Hepatocyte (in vitro differentiated cells): ENCODE measurements at regions not wholly inside any gene's neighbourhood (a gene's known extent, or its start where the extent isn't known, plus 50 kb on each side); places are given as distances from the start of the nearest gene placed in this dataset.

Experiments
- DNase-seq: peaks from one replicate; pipeline ENCODE4 v3.0.0-alpha.2; 2016; ENCODE audit warnings: low spot score
- H2AFZ ChIP-seq: fragments of 200-600 bp; sonication (generic); 2 replicates; pipeline ENCODE4 v1.6.0; 2016; ENCODE audit warnings: antibody characterized with exemption, mild to moderate bottlenecking
- H3K27ac ChIP-seq: fragments of 200-600 bp; sonication (generic); 2 replicates; pipeline ENCODE4 v1.5.1; 2016; ENCODE audit warnings: mild to moderate bottlenecking
- H3K27me3 ChIP-seq: fragments of 200-600 bp; sonication (generic); 2 replicates; pipeline ENCODE4 v1.6.1; 2016
- H3K36me3 ChIP-seq: fragments of 200-600 bp; sonication (generic); replicated peaks from 2 replicates; pipeline ENCODE4 v1.5.1; 2016; ENCODE audit warnings: low read depth; ENCODE audit not compliant: insufficient read depth
- H3K4me1 ChIP-seq: fragments of 200-600 bp; sonication (generic); 2 replicates; pipeline ENCODE4 v1.5.1; 2016; ENCODE audit warnings: mild to moderate bottlenecking, moderate library complexity; ENCODE audit not compliant: insufficient read depth
- H3K4me2 ChIP-seq: fragments of 200-600 bp; sonication (generic); 2 replicates; pipeline ENCODE4 v1.6.0; 2016
- H3K4me3 ChIP-seq: fragments of 200-600 bp; sonication (generic); 2 replicates; pipeline ENCODE4 v1.5.1; 2016; ENCODE audit warnings: mild to moderate bottlenecking
- H3K79me2 ChIP-seq: fragments of 200-600 bp; sonication (generic); 2 replicates; pipeline ENCODE4 v1.6.0; 2017; ENCODE audit warnings: mild to moderate bottlenecking
- H3K9me2 ChIP-seq: fragments of 200-600 bp; sonication (generic); replicated peaks from 2 replicates; pipeline ENCODE4 v1.6.0; 2017; ENCODE audit warnings: mild to moderate bottlenecking; ENCODE audit not compliant: insufficient read depth
- H3K9me3 ChIP-seq: fragments of 200-600 bp; sonication (generic); 2 replicates; pipeline ENCODE4 v1.5.1; 2016; ENCODE audit warnings: low read depth, mild to moderate bottlenecking
- H4K20me1 ChIP-seq: fragments of 200-600 bp; sonication (generic); 2 replicates; pipeline ENCODE4 v1.6.0; 2016; ENCODE audit warnings: mild to moderate bottlenecking; ENCODE audit not compliant: insufficient read depth, poor library complexity, severe bottlenecking
- CTCF ChIP-seq: fragments of 200-600 bp; sonication (generic); IDR thresholded peaks from 2 replicates; pipeline ENCODE4 v1.5.1; 2016; ENCODE audit warnings: antibody characterized with exemption, mild to moderate bottlenecking; ENCODE audit not compliant: poor library complexity
- EZH2 ChIP-seq: fragments of 200-600 bp; sonication (generic); IDR thresholded peaks from 2 replicates; pipeline ENCODE4 v1.6.1; 2016; ENCODE audit warnings: antibody characterized with exemption, mild to moderate bottlenecking, borderline replicate concordance
- EZH2phosphoT487 ChIP-seq: fragments of 200-600 bp; sonication (generic); IDR thresholded peaks from one replicate; pipeline ENCODE4 v1.6.1; 2018; ENCODE audit warnings: antibody characterized with exemption, mild to moderate bottlenecking, low read depth, moderate library complexity; ENCODE audit not compliant: unreplicated experiment, severe bottlenecking
- WGBS: methylation state at CpG from one replicate; pipeline ENCODE4 v1.1.6; 2016; ENCODE audit warnings: low lambda C conversion rate; ENCODE audit errors: missing lambda C conversion rate; 5-methylcytosine and 5-hydroxymethylcytosine counted together

- Histone ChIP-seq H3K79me2 (no peaks in the 10 kb centered on the region), H4K20me1 (no peaks in the 10 kb centered on the region), H3K27me3 (no peaks in the 10 kb centered on the region), H3K9me2 (no peaks in the 10 kb centered on the region), H3K4me3 (no peak overlapping the region), H3K36me3 (no peaks in the 10 kb centered on the region), H3K27ac (no peak overlapping the region), H2AFZ (no peak overlapping the region), H3K4me1 (no peaks in the 10 kb centered on the region), H3K4me2 (no peak overlapping the region), H3K9me3 (no peaks in the 10 kb centered on the region)
- TF ChIP-seq EZH2phosphoT487: no peak
- TF ChIP-seq EZH2: no peak
- no peak for TF ChIP-seq CTCF
- WGBS: 76% methylated on average over 10 of the region's 10 CpGs
- DNase-seq: no peak
These were observed 1079.7 kb downstream of the TBC1D22A start for GRCh38 chr22:47842119-47842518.

GRCh38 chr22:47841156-47841555, 1078.7 kb downstream of the TBC1D22A start:
- no peaks in the 10 kb centered on the region for H3K27me3 ChIP-seq
- 56% methylated on average over 3 of the region's 3 CpGs for WGBS
- DNase-seq: no peak
- no peak overlapping the region for H3K27ac ChIP-seq
- H3K36me3 ChIP-seq: no peaks in the 10 kb centered on the region
- H4K20me1 ChIP-seq: no peaks in the 10 kb centered on the region
- no peak overlapping the region for H3K4me2 ChIP-seq
- TF ChIP-seq EZH2 (no peak), EZH2phosphoT487 (no peak), CTCF (no peak)
- no peak overlapping the region for H2AFZ ChIP-seq
- no peaks in the 10 kb centered on the region for H3K79me2 ChIP-seq
- H3K4me1 ChIP-seq: no peaks in the 10 kb centered on the region
- H3K9me3 ChIP-seq: no peaks in the 10 kb centered on the region
- H3K4me3 ChIP-seq: no peak overlapping the region
- no peaks in the 10 kb centered on the region for H3K9me2 ChIP-seq

- H4K20me1 ChIP-seq: no peaks in the 10 kb centered on the region
- H2AFZ ChIP-seq: no peak overlapping the region
- 78% methylated on average over 13 of the region's 13 CpGs for WGBS
- H3K79me2 ChIP-seq: no peaks in the 10 kb centered on the region
- H3K4me1 ChIP-seq: no peaks in the 10 kb centered on the region
- H3K27me3 ChIP-seq: no peaks in the 10 kb centered on the region
- H3K9me3 ChIP-seq: no peaks in the 10 kb centered on the region
- no peak for TF ChIP-seq CTCF
- TF ChIP-seq EZH2: no peak
- TF ChIP-seq EZH2phosphoT487: no peak
- H3K9me2 ChIP-seq: no peaks in the 10 kb centered on the region
- H3K4me2 ChIP-seq: no peak overlapping the region
- DNase-seq: no peak
- H3K36me3 ChIP-seq: no peaks in the 10 kb centered on the region
- H3K4me3 ChIP-seq: no peak overlapping the region
- H3K27ac ChIP-seq: no peak overlapping the region
These were observed 1077.3 kb downstream of the TBC1D22A start for GRCh38 chr22:47839595-47840227.

GRCh38 chr22:47837703-47838102, 1075.3 kb downstream of the TBC1D22A start:
- no peaks in the 10 kb centered on the region for H3K36me3 ChIP-seq
- H3K9me3 ChIP-seq: no peaks in the 10 kb centered on the region
- H4K20me1 ChIP-seq: no peaks in the 10 kb centered on the region
- no peak overlapping the region for H3K4me3 ChIP-seq
- WGBS: 69% methylated on average over 3 of the region's 3 CpGs
- no peaks in the 10 kb centered on the region for H3K9me2 ChIP-seq
- no peak overlapping the region for H2AFZ ChIP-seq
- H3K27me3 ChIP-seq: no peaks in the 10 kb centered on the region
- no peaks in the 10 kb centered on the region for H3K4me1 ChIP-seq
- no peak overlapping the region for H3K4me2 ChIP-seq
- TF ChIP-seq EZH2 (no peak), CTCF (peak; percentile 27), EZH2phosphoT487 (no peak)
- H3K27ac ChIP-seq: no peak overlapping the region
- H3K79me2 ChIP-seq: no peaks in the 10 kb centered on the region
- DNase-seq: peak; percentile 30
